Left hindlimb (tissue), 1 donor: ENCODE measurements at regions not wholly inside any gene's neighbourhood (a gene's known extent, or its start where the extent isn't known, plus 50 kb on each side); places are given as distances from the start of the nearest gene placed in this dataset.
A peak's percentile ranks its signal among the peaks of the same experiment; 100 is the strongest.

Experiments
- DNase-seq: peaks from one replicate; pipeline ENCODE4 v3.0.0-alpha.2; 2018

GRCh38 chr12:132406493-132407450 is 77.4 kb upstream of the GALNT9 start:
- no peak for DNase-seq

- no peak for DNase-seq
Observed at GRCh38 chr12:132405742-132406251, 76.4 kb upstream of the GALNT9 start.

- no peak for DNase-seq
Observed at GRCh38 chr12:132404951-132405741, 75.8 kb upstream of the GALNT9 start.

GRCh38 chr12:132404435-132404855 is 75.1 kb upstream of the GALNT9 start:
- no peak for DNase-seq

DNA sequence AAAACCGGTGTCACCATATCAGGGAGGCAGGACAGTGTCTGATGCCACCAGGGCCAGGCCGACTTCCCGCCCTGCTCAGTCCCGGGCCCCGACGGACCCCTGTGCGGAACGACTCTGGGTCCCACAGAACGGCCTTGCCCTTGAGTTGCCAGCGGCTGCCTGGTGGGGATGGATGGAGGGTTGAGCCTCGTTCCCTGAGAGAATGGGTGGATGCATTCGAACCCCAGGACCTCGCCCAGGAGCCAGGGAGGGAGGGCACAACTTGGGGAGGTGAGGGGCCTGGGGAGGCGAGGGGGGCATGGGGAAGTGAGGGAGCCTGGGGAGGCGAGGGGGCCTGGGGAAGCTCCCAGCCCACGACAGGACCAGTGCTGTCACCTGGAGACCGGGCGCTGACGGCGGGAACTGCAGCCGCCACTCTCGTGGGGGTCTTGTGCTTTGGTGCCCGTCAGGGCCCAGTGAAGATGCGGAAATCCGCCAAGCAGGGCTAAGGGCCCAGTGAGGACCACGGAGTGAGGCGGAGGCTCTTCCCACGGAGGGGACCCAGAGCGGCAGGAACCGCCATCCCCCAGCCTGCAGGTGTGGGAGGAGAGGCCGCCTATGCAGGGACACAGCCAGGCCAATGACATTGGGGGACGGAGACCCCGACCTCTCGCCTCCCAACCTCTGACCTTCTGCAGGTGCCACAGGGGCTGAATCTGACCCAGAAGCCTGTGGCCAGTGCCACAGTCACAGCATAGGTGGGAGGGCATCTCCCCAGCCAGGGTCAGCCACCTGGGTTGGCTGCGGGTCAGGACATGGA is 74.4 kb upstream of the GALNT9 start:
- DNase-seq, result no peak

DNA sequence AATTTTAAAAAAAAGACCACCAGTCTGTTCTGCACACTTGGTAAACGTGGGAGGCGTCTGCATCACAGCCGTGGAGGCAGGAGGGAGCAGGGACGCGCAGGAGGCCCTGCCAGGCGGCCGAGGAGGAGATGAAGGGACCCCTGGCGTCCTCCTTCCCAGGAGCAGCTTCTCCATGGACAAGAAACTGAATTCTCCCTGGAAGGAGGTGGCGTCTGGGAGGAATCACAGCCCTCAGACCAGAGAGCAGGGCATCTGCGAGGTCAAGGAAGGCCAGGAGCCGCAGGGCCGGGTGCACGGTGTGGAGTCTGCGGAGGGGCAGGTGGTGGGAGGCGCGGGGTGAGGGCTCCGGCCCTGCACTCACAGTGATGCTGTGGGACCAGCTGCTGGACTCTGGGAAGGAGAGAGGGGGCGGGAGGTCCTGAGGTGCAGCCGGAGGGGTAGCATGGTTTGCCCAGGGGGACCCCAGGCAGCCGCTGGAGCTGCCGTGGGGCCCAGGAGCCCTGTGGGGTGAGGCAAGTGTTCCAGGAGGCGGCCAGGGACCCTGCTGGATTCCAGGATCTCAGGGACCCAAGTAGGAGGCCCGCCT is 73.5 kb upstream of the GALNT9 start:
- DNase-seq, result no peak

DNA sequence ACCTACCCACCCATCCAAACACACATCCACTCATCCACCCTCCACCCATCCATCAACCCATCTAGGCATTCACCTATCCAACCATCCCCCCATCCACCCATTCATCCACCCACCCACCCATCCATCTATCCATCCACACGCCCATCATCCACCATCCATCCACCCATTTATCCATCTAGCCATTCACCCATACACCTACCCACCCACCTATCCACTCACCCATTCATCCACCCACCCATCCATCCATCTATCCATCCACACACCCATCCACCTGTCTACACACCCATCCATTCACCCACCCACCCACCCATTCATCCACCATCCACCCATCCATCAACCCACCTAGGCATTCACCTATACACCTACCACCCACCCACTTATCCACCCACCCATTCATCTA is 72.6 kb upstream of the GALNT9 start:
- DNase-seq, result no peak

DNA sequence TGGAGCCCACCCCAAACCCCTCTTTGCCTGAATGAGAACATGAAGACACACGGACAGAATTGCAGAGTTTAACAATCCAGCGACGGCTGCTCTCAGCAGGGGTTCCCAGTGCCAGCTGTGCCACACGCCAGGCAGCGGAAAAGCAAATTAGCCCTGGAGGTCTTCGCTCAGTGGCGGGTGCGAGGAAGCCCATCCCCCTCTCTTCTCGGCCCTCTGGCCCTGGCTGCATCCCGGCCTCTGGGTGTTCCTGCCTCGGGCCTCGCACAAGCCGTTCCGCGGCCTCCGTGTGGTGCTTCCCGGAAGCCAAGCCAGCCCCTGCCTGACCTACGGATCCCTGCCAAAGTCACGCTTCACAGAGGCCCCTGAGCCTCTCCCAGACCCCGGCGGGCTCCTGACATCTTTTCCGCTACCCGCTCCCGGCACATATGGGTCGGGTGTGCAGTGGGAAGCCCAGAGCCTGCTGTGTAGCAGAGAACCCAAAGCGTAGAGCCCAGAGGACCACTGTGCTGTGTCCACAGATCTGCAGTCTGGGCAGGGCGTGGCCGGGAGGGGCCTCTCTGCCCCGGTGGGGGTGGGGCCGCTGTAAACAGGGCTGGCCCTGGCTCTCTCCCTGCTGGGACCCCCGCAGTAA is 70.7 kb upstream of the GALNT9 start:
- DNase-seq, result peak; percentile 58

DNA sequence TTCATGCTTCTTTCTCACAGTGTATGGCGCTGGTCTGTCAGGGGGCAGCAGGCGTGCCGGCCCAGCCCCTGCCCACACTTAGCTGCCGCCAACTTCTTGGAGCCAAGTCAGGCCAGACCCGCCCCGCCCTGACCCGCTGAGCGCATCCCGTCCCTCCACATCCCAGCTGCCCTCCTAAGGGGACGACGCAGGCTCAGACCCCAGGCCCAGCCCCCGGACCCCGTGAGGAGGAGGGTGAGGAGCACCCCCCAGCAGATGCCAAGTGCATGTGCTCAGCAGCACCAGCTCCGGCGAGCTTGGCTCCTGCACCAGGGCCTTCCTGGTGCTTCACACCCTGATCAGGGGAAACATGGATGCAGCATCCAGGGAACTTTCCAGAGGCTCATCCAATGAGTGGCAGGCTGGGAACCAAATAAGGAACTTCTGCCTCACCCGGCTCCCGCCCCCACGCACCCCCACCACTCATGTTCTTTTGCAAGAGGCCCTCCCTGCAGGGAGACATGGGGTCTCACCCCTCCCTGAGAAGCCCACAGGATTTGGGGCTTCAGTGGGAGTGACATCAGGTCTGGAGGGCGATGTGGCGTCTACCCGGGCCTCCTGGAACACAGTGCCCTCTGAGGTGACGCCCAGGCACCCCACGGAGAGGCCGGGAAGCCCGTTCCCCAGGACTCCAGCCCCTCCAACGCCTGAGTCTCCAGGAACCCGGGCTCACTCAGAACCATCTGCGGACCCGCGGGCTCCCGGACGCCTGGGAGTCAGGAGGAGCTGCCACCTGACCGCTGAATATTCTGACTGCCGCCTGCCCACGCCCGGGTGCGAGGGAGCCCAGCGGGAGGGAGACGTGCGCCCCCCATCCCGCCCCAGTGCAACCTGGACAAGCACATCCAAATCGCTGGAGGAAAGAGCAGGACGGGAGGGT is 70.0 kb upstream of the GALNT9 start:
- no peak for DNase-seq

- no peak for DNase-seq
Observed at GRCh38 chr12:132398386-132398991, 69.1 kb upstream of the GALNT9 start.

- DNase-seq, result no peak
Observed at GRCh38 chr12:132397934-132398385, 68.6 kb upstream of the GALNT9 start.

DNA sequence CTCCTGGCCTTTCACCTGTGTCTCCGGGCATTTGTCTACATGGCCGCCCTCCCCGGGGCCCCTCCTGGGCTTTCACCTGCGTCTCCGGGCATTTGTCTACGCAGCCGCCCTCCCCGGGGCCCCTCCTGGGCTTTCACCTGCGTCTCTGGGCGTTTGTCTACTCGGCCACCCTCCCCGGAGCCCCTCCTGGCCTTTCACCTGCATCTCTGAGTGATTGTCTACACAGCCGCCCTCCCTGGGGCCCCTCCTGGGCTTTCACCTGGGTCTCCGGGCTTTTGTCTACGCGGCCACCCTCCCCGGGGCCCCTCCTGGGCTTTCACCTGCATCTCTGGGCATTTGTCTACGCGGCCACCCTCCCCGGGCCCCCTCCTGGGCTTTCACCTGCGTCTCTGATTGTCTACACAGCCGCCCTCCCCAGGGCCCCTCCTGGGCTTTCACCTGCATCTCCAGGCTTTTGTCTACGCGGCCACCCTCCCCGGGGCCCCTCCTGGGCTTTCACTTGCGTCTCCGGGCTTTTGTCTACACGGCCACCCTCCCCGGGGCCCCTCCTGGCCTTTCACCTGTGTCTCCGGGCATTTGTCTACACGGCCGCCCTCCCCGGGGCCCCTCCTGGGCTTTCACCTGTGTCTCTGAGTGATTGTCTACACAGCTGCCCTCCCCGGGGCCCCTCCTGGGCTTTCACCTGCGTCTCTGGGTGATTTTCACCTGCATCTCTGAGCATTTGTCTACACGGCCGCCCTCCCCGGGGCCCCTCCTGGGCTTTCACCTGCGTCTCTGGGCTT is 68.0 kb upstream of the GALNT9 start:
- DNase-seq, result no peak

DNA sequence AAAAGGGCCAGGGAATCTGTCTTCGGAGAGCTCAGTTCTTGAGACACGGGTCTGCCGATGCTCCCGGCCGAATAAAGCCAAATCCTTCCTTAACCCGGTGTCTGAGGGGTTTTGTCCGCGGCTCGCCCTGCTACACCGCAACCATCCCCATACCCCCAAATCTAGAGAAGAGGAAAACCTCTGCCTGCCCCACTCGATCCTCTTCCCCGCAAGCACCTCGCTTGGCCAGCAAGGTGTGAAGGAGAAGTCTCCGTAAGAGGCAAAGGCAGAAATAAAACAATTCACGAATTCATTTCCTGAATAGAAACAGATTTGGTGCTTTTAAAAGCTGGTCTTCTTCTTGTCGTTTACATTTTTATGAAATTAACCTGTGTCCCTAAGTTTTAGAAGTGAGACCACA is 67.3 kb upstream of the GALNT9 start:
- DNase-seq, result no peak

DNA sequence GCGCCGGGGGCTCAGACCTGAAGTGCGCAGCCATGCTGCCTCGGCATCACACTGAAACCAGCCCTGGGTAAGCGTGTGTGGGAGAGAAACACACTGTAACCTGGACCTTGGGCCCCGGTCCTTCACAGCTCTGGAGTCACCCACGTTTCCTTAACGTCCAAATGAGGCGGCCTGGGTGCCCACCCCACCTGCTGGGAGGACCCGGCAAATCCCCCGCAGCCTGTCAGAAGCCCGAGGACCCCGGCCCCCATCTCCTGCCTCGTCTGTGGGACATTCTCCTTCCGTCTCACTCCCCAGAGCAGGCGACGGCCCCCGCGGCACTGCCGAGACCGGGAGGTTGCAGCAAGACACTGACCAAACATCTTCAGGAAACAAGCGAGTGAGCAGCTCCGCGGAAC is 66.5 kb upstream of the GALNT9 start:
- DNase-seq, result no peak

- peak; percentile 23 for DNase-seq
Observed at GRCh38 chr12:132395192-132395907, 66.0 kb upstream of the GALNT9 start.

GRCh38 chr12:132393991-132394949 is 64.9 kb upstream of the GALNT9 start:
- DNase-seq, result no peak

DNA sequence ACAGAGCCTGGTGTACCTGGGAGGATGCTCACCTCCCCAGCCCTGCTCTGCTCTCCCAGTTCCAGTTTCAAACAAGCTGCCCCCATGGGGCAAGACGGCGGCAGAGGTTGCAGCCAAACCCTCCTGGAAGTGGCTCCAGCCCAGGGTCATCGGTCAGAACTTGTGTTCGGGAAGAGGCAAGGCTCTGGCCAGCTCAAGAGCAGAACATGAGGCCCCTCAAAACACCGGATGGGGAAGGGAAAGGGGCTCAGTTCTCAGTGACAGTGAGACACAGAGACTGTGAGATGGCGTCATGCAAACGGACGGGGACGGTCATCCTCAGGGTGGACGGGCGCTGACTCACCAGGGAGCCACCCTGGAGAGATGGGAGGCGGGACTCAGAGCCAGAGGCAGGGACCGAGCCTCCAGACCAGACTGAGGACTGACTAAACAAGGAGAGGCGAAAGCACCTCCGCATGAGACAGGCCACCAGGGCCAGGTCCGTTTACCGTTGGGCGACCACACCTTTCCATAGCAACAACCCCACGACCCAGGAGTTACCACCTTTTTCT is 63.9 kb upstream of the GALNT9 start:
- DNase-seq, result peak; percentile 13
